Breast epithelium (tissue), 4 donors: ENCODE measurements at regions not wholly inside any gene's neighbourhood (a gene's known extent, or its start where the extent isn't known, plus 50 kb on each side); places are given as distances from the start of the nearest gene placed in this dataset.

Experiments used
- DNase-seq, 2 donors: peaks; one replicate each; pipeline ENCODE4 v3.0.0-alpha.2; 2019; ENCODE audit warnings: low spot score in 2 of 2
- H3K27ac ChIP-seq, 2 donors: fragments of 200-600 bp; sonication (generic) in 1 of 2; one replicate each; pipeline ENCODE4 v1.5.1; 2016 to 2019; ENCODE audit warnings: mild to moderate bottlenecking in 1 of 2
- H3K27me3 ChIP-seq, 2 donors: fragments of 200-600 bp; sonication (generic) in 1 of 2; one replicate each; pipeline versions ENCODE4 v1.5.1 to v1.6.0; 2017 to 2019; ENCODE audit warnings: control low read depth in 1 of 2, mild to moderate bottlenecking in 1 of 2
- H3K36me3 ChIP-seq: fragments of 200-600 bp; one replicate; pipeline ENCODE4 v1.5.1; 2019
- H3K4me1 ChIP-seq, 2 donors: fragments of 200-600 bp; sonication (generic); one replicate each; pipeline ENCODE4 v1.5.1; 2016 to 2019; ENCODE audit warnings: control low read depth in 1 of 2
- H3K4me3 ChIP-seq, 3 donors: fragments of 200-600 bp; sonication (generic); 1 replicate in 2 of 3; 2 replicates in 1 of 3; pipeline ENCODE4 v1.5.1; 2016 to 2019; ENCODE audit warnings: mild to moderate bottlenecking in 3 of 3, moderate library complexity in 2 of 3
- H3K9me3 ChIP-seq, 2 donors: fragments of 200-600 bp; sonication (generic) in 1 of 2; one replicate each; pipeline ENCODE4 v1.5.1; 2016 to 2019; ENCODE audit warnings: control low read depth in 1 of 2
- CTCF ChIP-seq, 3 donors: fragments of 450-650 bp; IDR thresholded peaks; one replicate each; pipeline ENCODE4 v1.5.1; 2016 to 2017; ENCODE audit warnings: antibody characterized with exemption in 3 of 3, mild to moderate bottlenecking in 3 of 3, moderate library complexity in 3 of 3
- POLR2A ChIP-seq: fragments of 450-650 bp; IDR thresholded peaks from one replicate; pipeline ENCODE4 v1.6.1; 2016; ENCODE audit warnings: antibody characterized with exemption, mild to moderate bottlenecking, moderate library complexity
- POLR2AphosphoS5 ChIP-seq, 3 donors: sonication (generic); formaldehyde crosslinking; IDR thresholded peaks; one replicate each; pipeline ENCODE4 v1.6.1; 2017; ENCODE audit warnings: antibody characterized with exemption in 3 of 3
- intact Hi-C: fragments of 100-400 bp; cut with DNase I; formaldehyde crosslinking; loops from one replicate; pipeline ENCODE4 v1.15.1; 2023; ENCODE audit warnings: low total_unique reads

GRCh38 chr1:170240409-170240808, 94.7 kb downstream of the NTMT2 start:
- Histone ChIP-seq H3K4me3 (no peak overlapping the region), H3K4me1 (no peaks in the 10 kb centered on the region), H3K9me3 (no peaks in the 10 kb centered on the region), H3K27ac (no peak overlapping the region), H3K36me3 (no peaks in the 10 kb centered on the region), H3K27me3 (no peaks in the 10 kb centered on the region)
- intact Hi-C loops: no loop called here
- DNase-seq: no peak
- no peak for TF ChIP-seq POLR2AphosphoS5 (IDR thresholded peaks at IDR 0.05)
- no peak for TF ChIP-seq CTCF (IDR thresholded peaks at IDR 0.05)
- no peak for TF ChIP-seq POLR2A

- Histone ChIP-seq H3K4me3 (no peak overlapping the region), H3K9me3 (no peaks in the 10 kb centered on the region), H3K4me1 (no peaks in the 10 kb centered on the region), H3K36me3 (no peaks in the 10 kb centered on the region), H3K27ac (no peak overlapping the region), H3K27me3 (no peaks in the 10 kb centered on the region)
- TF ChIP-seq POLR2A (no peak), CTCF (IDR thresholded peaks at IDR 0.05) (no peak), POLR2AphosphoS5 (IDR thresholded peaks at IDR 0.05) (no peak)
- intact Hi-C loops: no loop called here
- no peak for DNase-seq
Observed at GRCh38 chr1:170241266-170241851, 95.6 kb downstream of the NTMT2 start.

- Histone ChIP-seq H3K4me3 (no peak overlapping the region), H3K4me1 (no peaks in the 10 kb centered on the region), H3K9me3 (peaks cover 0 to 6% of the 10 kb centered on the region in 2 donors), H3K27ac (no peak overlapping the region), H3K36me3 (no peaks in the 10 kb centered on the region), H3K27me3 (no peaks in the 10 kb centered on the region)
- DNase-seq: no peak
- intact Hi-C loops: no loop called here
- TF ChIP-seq CTCF (IDR thresholded peaks at IDR 0.05): no peak
- no peak for TF ChIP-seq POLR2AphosphoS5 (IDR thresholded peaks at IDR 0.05)
Observed at GRCh38 chr1:170247751-170248521, 102.2 kb downstream of the NTMT2 start.

DNA sequence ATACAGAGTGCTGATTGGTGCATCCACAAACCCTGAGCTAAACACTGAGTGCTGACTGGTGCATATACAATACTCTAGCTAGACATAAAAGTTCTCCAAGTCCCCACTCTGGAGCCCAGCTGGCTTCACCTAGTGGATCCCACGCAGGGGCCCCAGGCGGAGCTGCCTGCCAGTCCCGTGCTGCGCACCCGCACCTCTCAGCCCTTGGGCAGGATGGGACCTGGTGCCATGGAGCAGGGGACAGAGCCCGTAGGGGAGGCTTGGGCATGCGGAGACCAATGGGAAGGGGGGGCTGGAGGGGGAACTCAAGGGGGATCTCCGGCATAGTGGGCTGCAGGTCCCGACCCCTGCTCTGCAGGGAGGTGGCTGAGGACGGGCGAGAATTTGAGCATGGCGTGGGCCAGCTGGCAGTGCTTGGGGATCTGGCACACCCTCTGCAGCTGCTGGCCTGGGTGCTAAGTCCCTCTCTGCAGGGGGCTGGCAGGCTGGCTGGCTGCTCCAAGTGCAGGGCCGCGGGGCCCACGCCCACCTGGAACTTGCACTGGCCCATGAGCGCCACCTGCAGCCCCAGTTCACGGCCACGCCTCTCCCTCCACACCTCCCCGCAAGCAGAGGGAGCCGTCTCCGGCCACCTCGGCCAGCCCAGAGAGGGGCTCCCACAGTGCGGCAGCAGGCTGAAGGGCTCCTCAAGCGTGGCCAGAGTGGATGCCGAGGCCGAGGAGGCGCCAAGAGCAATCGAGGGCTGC, 104.9 kb downstream of the NTMT2 start:
- Histone ChIP-seq H3K36me3 (no peaks in the 10 kb centered on the region), H3K27me3 (no peaks in the 10 kb centered on the region), H3K4me3 (no peak overlapping the region), H3K9me3 (peaks cover 0 to 6% of the 10 kb centered on the region in 2 donors), H3K27ac (no peak overlapping the region), H3K4me1 (no peaks in the 10 kb centered on the region)
- TF ChIP-seq POLR2A (no peak), POLR2AphosphoS5 (IDR thresholded peaks at IDR 0.05) (no peak), CTCF (IDR thresholded peaks at IDR 0.05) (no peak)
- no peak for DNase-seq
- intact Hi-C loops: no loop called here
